Keratinocyte (primary cell): ENCODE measurements at regions not wholly inside any gene's neighbourhood (a gene's known extent, or its start where the extent isn't known, plus 50 kb on each side); places are given as distances from the start of the nearest gene placed in this dataset.

Experiments used
- DNase-seq: peaks from one replicate; pipeline ENCODE4 v3.0.0-alpha.2; 2011; ENCODE audit warnings: low read depth, missing footprints, low spot score
- FAIRE-seq: peaks from 2 replicates; lab custom pipeline; 2011; peaks lifted over from hg19 to GRCh38; lab: Jason Lieb, UNC
- H2AFZ ChIP-seq: 2 replicates; pipeline ENCODE4 v1.6.0; 2012; ENCODE audit warnings: low read length, control low read depth, inconsistent platforms; ENCODE audit not compliant: control insufficient read depth
- H3K27ac ChIP-seq: 2 replicates; pipeline ENCODE4 v1.5.1; 2011; ENCODE audit warnings: low read length; ENCODE audit not compliant: control insufficient read depth, insufficient read depth
- H3K27me3 ChIP-seq: 3 replicates; pipeline ENCODE4 v1.6.0; 2011; ENCODE audit warnings: low read length; ENCODE audit not compliant: control insufficient read depth, insufficient read depth; ENCODE audit errors: extremely low read depth
- H3K36me3 ChIP-seq, 2 experiments: 2 replicates in 1 of 2; 3 replicates in 1 of 2; pipeline ENCODE4 v1.5.1; 2011; ENCODE audit warnings: low read length in 2 of 2, mild to moderate bottlenecking in 1 of 2; ENCODE audit not compliant: control insufficient read depth in 2 of 2, insufficient read depth in 2 of 2; ENCODE audit errors: extremely low read depth in 1 of 2
- H3K4me1 ChIP-seq: 3 replicates; pipeline ENCODE4 v1.5.1; 2011; ENCODE audit warnings: low read length; ENCODE audit not compliant: control insufficient read depth, insufficient read depth; ENCODE audit errors: extremely low read depth
- H3K4me2 ChIP-seq: 3 replicates; pipeline ENCODE4 v1.6.0; 2011; ENCODE audit warnings: low read depth, low read length; ENCODE audit not compliant: control insufficient read depth, insufficient read depth; ENCODE audit errors: extremely low read depth
- H3K4me3 ChIP-seq, 3 experiments: fragments of 200-600 bp in 1 of 3; sonication (generic) in 1 of 3; 2 replicates in 2 of 3; 3 replicates in 1 of 3; pipeline ENCODE4 v1.5.1; 2011 to 2016; ENCODE audit warnings: low read length in 3 of 3, mild to moderate bottlenecking in 3 of 3, control low read depth in 2 of 3, inconsistent platforms in 1 of 3, low read depth in 1 of 3, mixed read lengths in 1 of 3, mixed run types in 1 of 3, moderate library complexity in 1 of 3; ENCODE audit not compliant: control insufficient read depth in 2 of 3, insufficient read depth in 2 of 3; ENCODE audit errors: extremely low read depth in 1 of 3
- H3K79me2 ChIP-seq: 2 replicates; pipeline ENCODE4 v1.6.0; 2012; ENCODE audit warnings: low read length; ENCODE audit not compliant: control insufficient read depth, insufficient read depth
- H3K9ac ChIP-seq: 3 replicates; pipeline ENCODE4 v1.6.0; 2011; ENCODE audit warnings: low read length; ENCODE audit not compliant: control insufficient read depth, insufficient read depth; ENCODE audit errors: extremely low read depth
- H3K9me1 ChIP-seq: 3 replicates; pipeline ENCODE4 v1.6.0; 2011; ENCODE audit warnings: low read length; ENCODE audit not compliant: control insufficient read depth, insufficient read depth; ENCODE audit errors: extremely low read depth
- H3K9me3 ChIP-seq: 2 replicates; pipeline ENCODE4 v1.5.1; 2012; ENCODE audit warnings: low read depth, low read length; ENCODE audit not compliant: control insufficient read depth
- H4K20me1 ChIP-seq: 3 replicates; pipeline ENCODE4 v1.6.0; 2011; ENCODE audit warnings: low read length; ENCODE audit not compliant: control insufficient read depth, insufficient read depth; ENCODE audit errors: extremely low read depth
- EZH2 ChIP-seq: IDR thresholded peaks from one replicate; pipeline ENCODE4 v1.6.1; 2012; ENCODE audit warnings: inconsistent platforms, mild to moderate bottlenecking, low read length, moderate library complexity
- dilution Hi-C: fragments of 300-500 bp; cut with MboI; formaldehyde crosslinking; loops from one replicate; pipeline ENCODE4 v1.7.0; 2020; ENCODE audit warnings: low sequenced_read_pairs; ENCODE audit not compliant: extremely low pct_ligation_motif_present
- TF ChIP-seq, protein P1 (sequence below), 3 experiments: IDR thresholded peaks in 1 of 3; conservative IDR thresholded peaks in 1 of 3; optimal IDR thresholded peaks in 1 of 3; 2 replicates in 2 of 3; 3 replicates in 1 of 3; pipeline versions ENCODE3 to v1.5.1; 2011; ENCODE audit warnings: low read length in 3 of 3, mild to moderate bottlenecking in 3 of 3, moderate library complexity in 2 of 3, control low read depth in 1 of 3, inconsistent platforms in 1 of 3; ENCODE audit not compliant: insufficient read depth in 2 of 3; ENCODE audit errors: extremely low read depth in 1 of 3

DNA sequence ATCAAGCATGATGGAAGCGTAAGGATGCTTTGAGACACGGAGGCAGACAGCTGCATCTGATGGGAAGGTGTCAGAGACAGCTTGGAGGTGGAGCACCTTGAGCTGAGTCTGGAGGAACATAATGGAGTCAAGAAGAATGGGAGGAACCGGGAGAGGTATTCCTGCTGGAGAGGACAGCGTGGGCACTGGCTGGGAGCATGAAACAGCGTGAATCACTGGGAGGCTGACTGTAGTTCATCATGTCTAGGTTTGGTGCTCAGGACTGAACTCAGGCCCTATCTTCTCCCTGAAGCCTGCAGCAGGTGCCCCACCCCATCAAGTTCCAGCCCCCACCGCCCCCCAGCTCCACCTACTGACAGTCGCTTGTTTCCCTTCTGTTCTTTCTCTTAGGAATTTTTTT lies 98.6 kb downstream of the TMEM17 start:
- Histone ChIP-seq H3K36me3 (no peaks in the 10 kb centered on the region), H3K79me2 (no peaks in the 10 kb centered on the region), H3K4me2 (no peak overlapping the region), H3K27me3 (no peaks in the 10 kb centered on the region), H3K4me3 (no peak overlapping the region), H3K9me1 (no peaks in the 10 kb centered on the region), H2AFZ (no peak overlapping the region), H3K27ac (no peak overlapping the region), H3K4me1 (peaks cover 16% of the 10 kb centered on the region), H3K9ac (no peak overlapping the region), H4K20me1 (no peaks in the 10 kb centered on the region), H3K9me3 (no peaks in the 10 kb centered on the region)
- TF ChIP-seq, protein P1, sequence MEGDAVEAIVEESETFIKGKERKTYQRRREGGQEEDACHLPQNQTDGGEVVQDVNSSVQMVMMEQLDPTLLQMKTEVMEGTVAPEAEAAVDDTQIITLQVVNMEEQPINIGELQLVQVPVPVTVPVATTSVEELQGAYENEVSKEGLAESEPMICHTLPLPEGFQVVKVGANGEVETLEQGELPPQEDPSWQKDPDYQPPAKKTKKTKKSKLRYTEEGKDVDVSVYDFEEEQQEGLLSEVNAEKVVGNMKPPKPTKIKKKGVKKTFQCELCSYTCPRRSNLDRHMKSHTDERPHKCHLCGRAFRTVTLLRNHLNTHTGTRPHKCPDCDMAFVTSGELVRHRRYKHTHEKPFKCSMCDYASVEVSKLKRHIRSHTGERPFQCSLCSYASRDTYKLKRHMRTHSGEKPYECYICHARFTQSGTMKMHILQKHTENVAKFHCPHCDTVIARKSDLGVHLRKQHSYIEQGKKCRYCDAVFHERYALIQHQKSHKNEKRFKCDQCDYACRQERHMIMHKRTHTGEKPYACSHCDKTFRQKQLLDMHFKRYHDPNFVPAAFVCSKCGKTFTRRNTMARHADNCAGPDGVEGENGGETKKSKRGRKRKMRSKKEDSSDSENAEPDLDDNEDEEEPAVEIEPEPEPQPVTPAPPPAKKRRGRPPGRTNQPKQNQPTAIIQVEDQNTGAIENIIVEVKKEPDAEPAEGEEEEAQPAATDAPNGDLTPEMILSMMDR (optimal IDR thresholded peaks at IDR 0.05 in 1 of 3, IDR thresholded peaks at IDR 0.05 in 1 of 3, conservative IDR thresholded peaks at IDR 0.05 in 1 of 3; ENCODE audit: extremely low read depth in 1 of 3, insufficient read depth in 2 of 3, low read length in 3 of 3), result no peak
- no peak for TF ChIP-seq EZH2
- FAIRE-seq, result no peak
- dilution Hi-C loops, result no loop called here
- no peak for DNase-seq

DNA sequence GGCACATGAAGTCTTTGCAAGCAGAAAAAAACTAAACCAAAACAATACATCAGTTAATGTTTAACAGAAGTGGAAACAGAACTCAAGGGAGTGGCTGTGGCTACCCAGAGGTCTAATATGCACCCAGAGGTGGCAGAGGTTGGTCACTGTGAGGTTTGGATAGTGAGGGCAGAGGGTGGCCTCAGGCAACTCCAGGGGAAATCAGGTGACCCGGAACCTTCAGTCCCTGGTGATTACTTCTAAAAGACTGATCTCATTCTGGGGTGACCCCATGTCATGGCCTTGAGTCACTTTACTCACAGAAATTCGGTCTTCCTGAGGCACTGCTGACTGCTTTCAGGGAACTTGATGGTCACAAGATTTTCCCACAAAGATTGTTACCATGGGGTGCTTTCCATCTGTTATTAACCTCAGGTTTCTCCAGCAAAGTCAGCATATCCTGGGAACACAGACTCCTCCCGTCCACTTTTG lies 99.4 kb downstream of the TMEM17 start:
- DNase-seq, result no peak
- H3K9ac ChIP-seq, result no peak overlapping the region
- no peak overlapping the region for H3K4me3 ChIP-seq
- TF ChIP-seq, protein P1 (optimal IDR thresholded peaks at IDR 0.05 in 1 of 3, IDR thresholded peaks at IDR 0.05 in 1 of 3, conservative IDR thresholded peaks at IDR 0.05 in 1 of 3; ENCODE audit: extremely low read depth in 1 of 3, insufficient read depth in 2 of 3, low read length in 3 of 3), result no peak
- no peak for TF ChIP-seq EZH2
- H3K9me1 ChIP-seq, result no peaks in the 10 kb centered on the region
- H3K9me3 ChIP-seq, result no peaks in the 10 kb centered on the region
- dilution Hi-C loops, result no loop called here
- peaks cover 10% of the 10 kb centered on the region for H3K4me1 ChIP-seq
- H3K4me2 ChIP-seq, result no peak overlapping the region
- H2AFZ ChIP-seq, result no peak overlapping the region
- no peaks in the 10 kb centered on the region for H3K79me2 ChIP-seq
- H4K20me1 ChIP-seq, result no peaks in the 10 kb centered on the region
- H3K27me3 ChIP-seq, result no peaks in the 10 kb centered on the region
- H3K36me3 ChIP-seq, result no peaks in the 10 kb centered on the region
- no peak for FAIRE-seq
- H3K27ac ChIP-seq, result no peak overlapping the region
